Activated CD4-positive, alpha-beta T cell treated with anti-CD3 and anti-CD28 coated beads, Interleukin-2, amount 50 U/mL, for 24 hours (primary cell): ENCODE measurements at regions not wholly inside any gene's neighbourhood (a gene's known extent, or its start where the extent isn't known, plus 50 kb on each side); places are given as distances from the start of the nearest gene placed in this dataset.

ENCODE experiments used
- DNase-seq, 2 donors: peaks; one replicate each; pipeline ENCODE4 v3.0.0-alpha.2; 2020; ENCODE audit warnings: low read depth in 1 of 2, low spot score in 1 of 2

- no peak for DNase-seq
Observed at GRCh38 chr4:36786519-36786918, 458.0 kb upstream of the NWD2 start.

DNA sequence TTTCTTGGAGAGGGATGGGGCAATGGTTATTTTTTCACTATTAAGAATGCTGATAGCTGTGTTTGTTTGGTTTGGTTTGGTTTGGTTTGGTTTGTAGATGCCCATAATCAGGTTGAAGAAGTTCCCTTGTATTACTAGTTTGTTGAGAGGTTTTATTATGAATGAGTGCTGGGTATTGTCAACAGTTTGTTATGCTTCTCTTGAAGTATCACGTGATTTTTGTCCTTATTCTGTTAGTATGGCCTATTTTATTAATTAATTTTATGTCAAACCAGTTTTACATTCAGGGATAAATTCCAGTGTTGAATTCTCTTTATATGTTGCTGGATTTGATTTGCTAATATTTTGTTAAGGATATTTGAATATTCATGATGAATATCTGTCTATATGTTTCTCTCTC is 449.8 kb upstream of the NWD2 start:
- no peak for DNase-seq

GRCh38 chr4:36812149-36812548 is 432.4 kb upstream of the NWD2 start:
- no peak for DNase-seq

DNA sequence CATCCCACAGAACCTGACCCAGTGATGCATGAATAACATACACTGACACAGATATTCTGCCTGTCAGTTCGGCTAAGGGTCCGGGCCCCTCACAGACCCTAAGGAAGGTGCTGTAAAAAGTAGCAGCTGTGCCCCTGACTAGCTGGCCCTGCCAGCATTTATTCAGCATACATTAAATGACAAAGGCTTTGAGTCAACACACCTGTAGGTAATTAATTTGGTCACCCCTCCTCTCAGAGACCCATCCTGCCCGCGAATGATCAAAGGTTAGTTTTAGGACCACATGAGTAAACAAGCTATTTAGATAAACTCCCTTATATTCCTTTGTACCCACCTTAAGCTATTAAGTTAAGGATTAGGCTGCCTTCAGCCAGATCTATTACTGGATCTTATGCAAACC is 429.0 kb upstream of the NWD2 start:
- DNase-seq, result no peak

DNA sequence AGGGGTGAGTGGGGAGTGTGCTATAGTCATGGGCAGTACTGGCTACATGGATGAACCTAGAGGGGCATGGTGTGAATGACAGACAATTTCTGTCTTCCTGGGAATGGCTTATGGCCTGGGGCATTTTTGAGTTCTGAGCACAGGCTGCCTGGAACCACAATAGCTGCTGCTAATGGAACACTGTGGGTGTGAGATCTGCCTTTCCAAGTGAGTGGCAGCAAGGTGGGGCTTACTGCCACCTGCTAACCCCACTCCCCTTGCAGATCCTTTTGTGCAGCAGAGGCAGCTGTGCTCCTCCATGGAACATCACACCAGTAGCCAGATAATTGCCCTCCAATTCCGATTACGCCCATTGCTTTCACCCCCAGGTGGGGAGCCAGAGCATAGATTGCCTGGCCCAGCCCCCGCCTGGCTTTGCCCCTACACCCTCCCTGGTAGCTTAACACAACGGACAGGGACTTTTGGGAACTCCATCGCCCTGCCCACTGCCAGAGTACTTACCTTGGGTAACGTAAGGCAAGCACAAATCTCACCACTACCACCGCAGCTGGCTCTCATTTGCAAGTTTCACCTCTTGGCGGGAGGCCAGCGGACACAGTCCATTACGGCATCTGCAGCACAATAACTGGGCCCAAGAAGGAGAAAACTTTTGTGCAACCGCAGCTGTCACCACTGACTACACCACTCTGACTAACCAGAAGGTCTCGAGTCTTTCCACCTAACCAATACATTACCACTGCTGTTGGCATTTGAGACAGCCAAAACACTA is 421.2 kb upstream of the NWD2 start:
- no peak for DNase-seq

- DNase-seq, result no peak
Observed at GRCh38 chr4:36824682-36825081, 419.9 kb upstream of the NWD2 start.

DNA sequence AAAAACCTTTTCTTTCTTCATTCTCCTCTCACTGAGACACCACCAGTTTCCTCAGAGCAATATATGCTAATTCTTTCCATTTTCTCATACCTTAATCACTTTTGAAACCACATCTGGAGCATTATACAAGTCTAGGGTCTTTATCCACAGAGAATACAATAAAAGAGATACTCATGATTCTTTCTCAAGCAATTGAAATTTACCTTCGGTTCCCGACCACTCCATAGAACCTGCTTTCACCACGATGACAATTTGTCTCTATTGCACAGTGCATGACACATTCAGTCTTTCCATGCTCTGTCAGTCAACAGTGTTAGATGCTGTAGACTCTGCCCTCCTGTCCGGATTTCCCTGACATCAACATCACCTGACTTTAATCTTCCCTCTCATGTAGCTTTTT is 409.3 kb upstream of the NWD2 start:
- DNase-seq, result no peak

GRCh38 chr4:36841583-36842326 is 402.8 kb upstream of the NWD2 start:
- no peak for DNase-seq

GRCh38 chr4:36844448-36844847 is 400.1 kb upstream of the NWD2 start:
- DNase-seq, result no peak

DNA sequence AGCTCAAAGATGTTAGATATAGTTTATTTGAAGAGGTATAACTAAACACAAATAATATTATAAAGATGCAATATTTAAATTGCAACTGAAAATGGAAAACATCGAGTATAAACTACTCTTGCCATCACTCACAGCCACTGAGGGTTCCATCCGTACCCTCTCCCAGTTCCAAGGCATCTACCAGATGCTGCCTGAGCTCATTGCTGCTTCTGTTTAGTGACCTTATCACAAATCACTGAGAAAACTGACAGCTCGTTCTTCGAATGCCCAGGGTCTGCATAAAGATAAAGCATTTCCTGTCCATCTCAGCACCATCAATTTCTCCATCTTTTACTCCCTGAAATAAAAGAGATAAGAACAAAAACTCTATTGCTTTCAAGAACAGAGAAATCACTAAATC is 391.7 kb upstream of the NWD2 start:
- DNase-seq, result no peak

GRCh38 chr4:36854554-36854953 is 390.0 kb upstream of the NWD2 start:
- DNase-seq, result no peak

DNA sequence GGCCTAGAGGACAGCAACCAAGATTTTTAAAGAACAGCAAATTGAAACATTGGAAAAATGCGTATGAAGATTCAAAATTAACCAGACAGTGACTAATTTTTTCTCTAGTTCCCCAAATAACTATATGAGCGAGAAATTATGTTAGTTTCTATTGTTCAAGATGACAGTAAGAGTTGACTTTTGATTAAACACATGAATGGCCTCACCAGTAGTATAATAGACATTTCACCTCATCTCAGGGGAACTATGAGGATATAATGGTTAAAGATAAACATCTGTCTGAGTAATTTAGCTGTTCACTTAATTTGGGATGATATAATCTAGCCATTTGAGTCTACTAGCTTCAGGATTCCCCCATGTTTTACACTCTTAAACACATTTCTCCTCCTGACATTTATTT is 380.9 kb upstream of the NWD2 start:
- DNase-seq, result no peak

DNA sequence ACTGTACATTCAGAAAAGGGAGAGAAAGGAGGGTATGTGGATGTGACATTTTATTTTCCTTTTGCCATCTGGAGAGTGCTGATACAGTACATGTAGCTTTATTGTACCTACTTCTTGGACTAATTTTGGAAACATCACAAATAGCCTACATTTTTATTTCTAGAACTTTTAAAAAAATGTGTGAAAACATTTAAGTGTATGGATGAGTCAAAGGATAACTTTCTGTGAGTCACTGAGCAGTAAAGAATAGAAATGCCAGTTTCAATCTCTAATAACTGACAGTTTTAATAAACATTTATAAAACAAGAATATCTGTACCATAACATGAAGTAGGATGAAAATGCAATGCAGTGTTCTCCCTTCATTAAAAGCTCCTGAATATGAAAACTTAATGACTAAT is 374.4 kb upstream of the NWD2 start:
- DNase-seq, result no peak

DNA sequence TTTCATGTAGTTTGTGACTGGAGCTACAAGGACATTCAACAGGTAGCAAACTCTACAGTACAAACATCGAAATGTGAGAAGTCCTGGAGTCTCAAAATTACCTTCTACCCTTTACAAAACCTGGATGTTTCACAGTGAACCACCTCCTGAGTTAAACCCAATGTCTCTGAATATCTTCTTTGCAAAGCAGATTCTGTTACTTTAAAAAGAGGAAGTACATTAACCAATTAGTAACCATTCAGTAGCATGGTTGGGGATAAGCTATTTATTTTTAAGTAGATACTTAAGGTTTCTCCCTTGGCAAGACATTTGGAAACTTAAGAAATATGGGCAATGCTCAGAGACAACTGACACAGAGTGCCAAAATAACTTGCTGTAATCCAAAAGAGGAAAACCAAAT is 371.9 kb upstream of the NWD2 start:
- no peak for DNase-seq

- DNase-seq, result no peak
Observed at GRCh38 chr4:36884151-36884550, 360.4 kb upstream of the NWD2 start.

- DNase-seq, result no peak
Observed at GRCh38 chr4:36891971-36892370, 352.6 kb upstream of the NWD2 start.

- no peak for DNase-seq
Observed at GRCh38 chr4:36900446-36900987, 344.0 kb upstream of the NWD2 start.

DNA sequence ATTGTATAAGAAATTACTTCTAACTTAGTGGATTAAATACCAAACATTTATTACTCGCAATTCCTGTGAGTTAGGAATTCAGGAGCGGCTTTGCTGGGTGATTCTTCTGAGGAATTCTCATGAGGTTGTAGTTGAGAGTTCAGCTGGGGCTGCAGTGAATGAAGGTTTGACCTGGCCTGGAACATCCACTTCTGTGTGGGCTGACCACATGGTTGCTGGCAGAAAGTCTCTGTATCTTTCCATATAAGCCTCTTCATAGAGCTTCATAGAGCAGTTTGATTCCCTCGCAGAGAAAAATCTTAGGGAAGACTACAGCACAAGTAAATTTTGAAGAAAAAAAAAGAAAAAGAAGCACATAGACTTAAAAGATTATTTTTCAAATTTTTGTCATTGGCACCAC is 339.7 kb upstream of the NWD2 start:
- no peak for DNase-seq

DNA sequence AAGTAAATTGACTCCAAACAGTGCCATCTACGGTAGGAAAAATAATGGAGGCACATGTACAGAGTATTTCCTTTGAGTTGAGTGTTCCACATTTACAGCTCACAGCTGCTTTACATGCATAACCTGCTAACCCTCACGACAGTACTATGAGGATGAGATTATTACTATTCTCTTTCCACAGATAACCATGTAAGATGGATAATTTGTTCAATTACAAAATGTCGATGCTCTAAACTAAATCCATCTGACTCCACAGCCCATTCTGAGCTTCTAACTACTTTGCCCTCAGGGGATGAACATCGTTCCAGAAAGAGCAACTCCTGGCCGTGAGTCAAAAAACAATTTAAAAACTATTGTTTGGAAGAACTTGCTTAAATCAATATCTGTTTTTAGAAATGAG is 330.4 kb upstream of the NWD2 start:
- DNase-seq, result no peak

GRCh38 chr4:36915717-36916116 is 328.8 kb upstream of the NWD2 start:
- DNase-seq, result no peak

- no peak for DNase-seq
Observed at GRCh38 chr4:36917413-36917812, 327.1 kb upstream of the NWD2 start.

- DNase-seq, result no peak
Observed at GRCh38 chr4:36919721-36920120, 324.8 kb upstream of the NWD2 start.
